Uterus (tissue), 2 donors: ENCODE measurements at regions not wholly inside any gene's neighbourhood (a gene's known extent, or its start where the extent isn't known, plus 50 kb on each side); places are given as distances from the start of the nearest gene placed in this dataset.

ENCODE experiments used
- CTCF ChIP-seq, 4 experiments: fragments of 200-600 bp in 2 of 4; fragments of 450-650 bp in 2 of 4; sonication (generic) in 2 of 4; IDR thresholded peaks; one replicate each; pipeline ENCODE4 v1.5.1; 2016 to 2019; ENCODE audit warnings: antibody characterized with exemption in 4 of 4, mild to moderate bottlenecking in 2 of 4, moderate library complexity in 1 of 4
- POLR2A ChIP-seq, 2 donors: fragments of 450-650 bp; IDR thresholded peaks; one replicate each; pipeline ENCODE4 v1.6.1; 2016; ENCODE audit warnings: antibody characterized with exemption in 2 of 2, mild to moderate bottlenecking in 1 of 2, moderate library complexity in 1 of 2

- TF ChIP-seq CTCF (IDR thresholded peaks at IDR 0.05) (no peak), POLR2A (IDR thresholded peaks at IDR 0.05) (no peak)
Observed at GRCh38 chr5:35281613-35282012, 51.3 kb upstream of the PRLR start.
